Stomach (tissue), 4 donors: ENCODE measurements at regions not wholly inside any gene's neighbourhood (a gene's known extent, or its start where the extent isn't known, plus 50 kb on each side); places are given as distances from the start of the nearest gene placed in this dataset.

Experiments used
- EP300 ChIP-seq: sonication (generic); formaldehyde crosslinking; IDR thresholded peaks from one replicate; pipeline ENCODE4 v1.6.1; 2017; ENCODE audit warnings: antibody characterized with exemption
- POLR2A ChIP-seq, 4 donors: fragments of 450-650 bp; IDR thresholded peaks; one replicate each; pipeline ENCODE4 v1.6.1; 2016; ENCODE audit warnings: antibody characterized with exemption in 4 of 4, control low read depth in 2 of 4, mild to moderate bottlenecking in 1 of 4, moderate library complexity in 1 of 4
- TF ChIP-seq, protein P1 (sequence below), 7 experiments: fragments of 450-650 bp in 4 of 7; fragments of 200-600 bp in 3 of 7; sonication (generic) in 3 of 7; IDR thresholded peaks; one replicate each; pipeline ENCODE4 v1.5.1; 2016 to 2019; ENCODE audit warnings: antibody characterized with exemption in 7 of 7, control low read depth in 2 of 7, mild to moderate bottlenecking in 1 of 7

DNA sequence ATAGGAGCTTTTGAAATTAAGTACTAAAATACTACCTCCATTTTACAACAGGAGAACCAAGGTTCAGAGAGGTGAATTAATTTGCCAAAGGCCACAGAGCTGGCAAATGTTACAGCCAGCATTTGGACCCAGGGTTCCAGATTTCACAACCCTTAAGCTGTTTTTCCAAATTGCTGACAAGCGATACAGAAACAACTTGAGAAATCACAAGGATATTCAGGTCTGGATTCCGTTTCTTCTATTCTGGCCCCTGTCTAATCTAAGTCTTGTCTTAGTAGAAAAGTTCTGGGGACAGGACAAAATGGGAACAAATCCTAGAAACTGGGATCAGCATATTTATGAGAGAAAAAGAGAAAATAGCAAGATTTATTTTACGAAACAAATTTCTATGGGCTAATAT is 103.1 kb upstream of the PRLR start:
- TF ChIP-seq, protein P1, sequence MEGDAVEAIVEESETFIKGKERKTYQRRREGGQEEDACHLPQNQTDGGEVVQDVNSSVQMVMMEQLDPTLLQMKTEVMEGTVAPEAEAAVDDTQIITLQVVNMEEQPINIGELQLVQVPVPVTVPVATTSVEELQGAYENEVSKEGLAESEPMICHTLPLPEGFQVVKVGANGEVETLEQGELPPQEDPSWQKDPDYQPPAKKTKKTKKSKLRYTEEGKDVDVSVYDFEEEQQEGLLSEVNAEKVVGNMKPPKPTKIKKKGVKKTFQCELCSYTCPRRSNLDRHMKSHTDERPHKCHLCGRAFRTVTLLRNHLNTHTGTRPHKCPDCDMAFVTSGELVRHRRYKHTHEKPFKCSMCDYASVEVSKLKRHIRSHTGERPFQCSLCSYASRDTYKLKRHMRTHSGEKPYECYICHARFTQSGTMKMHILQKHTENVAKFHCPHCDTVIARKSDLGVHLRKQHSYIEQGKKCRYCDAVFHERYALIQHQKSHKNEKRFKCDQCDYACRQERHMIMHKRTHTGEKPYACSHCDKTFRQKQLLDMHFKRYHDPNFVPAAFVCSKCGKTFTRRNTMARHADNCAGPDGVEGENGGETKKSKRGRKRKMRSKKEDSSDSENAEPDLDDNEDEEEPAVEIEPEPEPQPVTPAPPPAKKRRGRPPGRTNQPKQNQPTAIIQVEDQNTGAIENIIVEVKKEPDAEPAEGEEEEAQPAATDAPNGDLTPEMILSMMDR (IDR thresholded peaks at IDR 0.05), result no peak
- TF ChIP-seq EP300 (no peak), POLR2A (IDR thresholded peaks at IDR 0.05) (no peak)
